LNCAP (cell line): ENCODE measurements at regions not wholly inside any gene's neighbourhood (a gene's known extent, or its start where the extent isn't known, plus 50 kb on each side); places are given as distances from the start of the nearest gene placed in this dataset.
A peak's percentile ranks its signal among the peaks of the same experiment; 100 is the strongest.

Source experiments
- CTCF ChIP-seq: fragments of 450-650 bp; IDR thresholded peaks from 2 replicates; pipeline ENCODE4 v1.5.1; 2017; ENCODE audit warnings: mild to moderate bottlenecking

- no peak for TF ChIP-seq CTCF
Observed at GRCh38 chr12:75628511-75628910, 117.1 kb upstream of the KRR1 start.

- TF ChIP-seq CTCF: no peak
Observed at GRCh38 chr12:75623631-75624154, 112.3 kb upstream of the KRR1 start.

GRCh38 chr12:75622492-75622891 is 111.1 kb upstream of the KRR1 start:
- TF ChIP-seq CTCF: no peak

GRCh38 chr12:75613981-75614380 is 102.6 kb upstream of the KRR1 start:
- TF ChIP-seq CTCF: no peak

- peak; percentile 33; the same call in 1 of the 2 replicates for TF ChIP-seq CTCF
Observed at GRCh38 chr12:75611041-75611440, 99.6 kb upstream of the KRR1 start.

- TF ChIP-seq CTCF: no peak
Observed at GRCh38 chr12:75606956-75607355, 95.5 kb upstream of the KRR1 start.

- TF ChIP-seq CTCF: no peak
Observed at GRCh38 chr12:75606151-75606550, 94.7 kb upstream of the KRR1 start.

- TF ChIP-seq CTCF: no peak
Observed at GRCh38 chr12:75603475-75603874, 92.1 kb upstream of the KRR1 start.
